ENCODE measurements at regions not wholly inside any gene's neighbourhood (a gene's known extent, or its start where the extent isn't known, plus 50 kb on each side); places are given as distances from the start of the nearest gene placed in this dataset.

DNA sequence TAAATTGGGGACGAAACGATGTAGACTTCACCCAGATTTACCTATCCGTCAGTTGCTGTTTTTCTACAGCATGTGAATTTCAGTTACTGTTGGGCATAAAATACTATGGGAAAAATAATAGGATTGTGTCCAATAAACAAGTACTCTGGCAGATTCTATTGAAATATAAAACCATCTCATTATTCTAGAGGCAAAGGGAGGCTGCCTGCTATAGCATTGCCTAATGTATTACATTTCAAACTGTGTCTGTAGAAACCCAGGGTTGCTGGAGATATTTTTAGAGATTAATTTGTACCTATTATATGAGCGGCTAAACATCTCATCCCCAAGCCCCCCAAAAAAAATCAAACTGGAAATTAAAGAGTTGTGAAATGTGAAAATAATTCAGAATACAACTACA is 159.6 kb upstream of the IL12A start:
- CTCF ChIA-PET = interaction anchor here (0.7 to 2.0 kb wide), 5 partner anchors 10 to 173 kb away, joined by 3 to 8 read pairs (median 3); no protein-coding TSS in a partner anchor
- intact Hi-C loops (cut with micrococcal nuclease) = loop anchor here (2.0 kb wide), 1 partner anchor 66 kb away; no protein-coding TSS in a partner anchor
- Mint-ChIP-seq H3K27ac (no peak overlapping the region), H3K9me3 (no peaks in the 10 kb centered on the region), H3K4me1 (ENCODE audit: low read depth) (no peaks in the 10 kb centered on the region), H3K4me3 (no peak overlapping the region), H3K27me3 (ENCODE audit: low read depth) (peaks cover 2% of the 10 kb centered on the region), H3K36me3 (ENCODE audit: low read depth) (no peaks in the 10 kb centered on the region)
- DNase-seq = no peak

DNA sequence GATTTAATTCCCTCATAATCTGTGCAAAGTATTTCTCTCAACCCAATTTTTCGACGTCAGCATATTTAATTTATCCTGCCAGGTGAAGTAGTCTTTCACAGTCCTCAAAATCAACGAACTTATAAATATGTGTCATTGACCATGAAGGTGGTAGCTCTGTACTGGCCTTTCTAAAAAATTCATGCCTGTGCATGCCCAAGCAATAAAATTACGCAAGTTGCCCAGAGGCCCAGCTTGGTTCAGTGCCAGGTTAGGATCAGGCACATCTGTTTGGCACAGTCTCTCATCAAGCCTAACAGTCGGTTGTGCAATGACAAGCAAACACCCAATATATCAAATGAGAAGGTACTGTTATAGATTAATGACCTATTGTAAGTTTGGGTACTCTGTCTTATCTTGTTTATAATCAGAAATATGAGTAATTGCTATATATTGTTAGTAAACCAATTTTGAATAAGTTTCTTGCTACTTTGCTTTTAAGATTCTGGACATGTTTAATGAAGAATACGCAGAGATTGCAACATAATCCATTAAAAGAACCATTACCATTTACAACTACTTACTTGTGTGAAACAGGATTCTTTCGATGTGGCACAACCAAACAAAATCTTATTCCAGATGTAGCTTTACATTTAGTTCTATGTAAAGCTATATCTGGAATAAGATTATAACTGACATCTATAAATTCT is 159.0 kb upstream of the IL12A start:
- CTCF ChIA-PET = interaction anchor here (1.4 to 2.0 kb wide), 2 partner anchors 9 to 55 kb away, joined by 4 to 8 read pairs; no protein-coding TSS in a partner anchor
- no peak overlapping the region for H3K27ac Mint-ChIP-seq
- H3K4me1 Mint-ChIP-seq (ENCODE audit: low read depth) = no peaks in the 10 kb centered on the region
- peaks cover 2% of the 10 kb centered on the region for H3K27me3 Mint-ChIP-seq (ENCODE audit: low read depth)
- no peak for DNase-seq
- intact Hi-C loops (cut with micrococcal nuclease) = loop anchor here (2.0 kb wide), 1 partner anchor 67 kb away; no protein-coding TSS in a partner anchor
- H3K4me3 Mint-ChIP-seq = no peak overlapping the region
- H3K36me3 Mint-ChIP-seq (ENCODE audit: low read depth) = no peaks in the 10 kb centered on the region
- no peaks in the 10 kb centered on the region for H3K9me3 Mint-ChIP-seq

DNA sequence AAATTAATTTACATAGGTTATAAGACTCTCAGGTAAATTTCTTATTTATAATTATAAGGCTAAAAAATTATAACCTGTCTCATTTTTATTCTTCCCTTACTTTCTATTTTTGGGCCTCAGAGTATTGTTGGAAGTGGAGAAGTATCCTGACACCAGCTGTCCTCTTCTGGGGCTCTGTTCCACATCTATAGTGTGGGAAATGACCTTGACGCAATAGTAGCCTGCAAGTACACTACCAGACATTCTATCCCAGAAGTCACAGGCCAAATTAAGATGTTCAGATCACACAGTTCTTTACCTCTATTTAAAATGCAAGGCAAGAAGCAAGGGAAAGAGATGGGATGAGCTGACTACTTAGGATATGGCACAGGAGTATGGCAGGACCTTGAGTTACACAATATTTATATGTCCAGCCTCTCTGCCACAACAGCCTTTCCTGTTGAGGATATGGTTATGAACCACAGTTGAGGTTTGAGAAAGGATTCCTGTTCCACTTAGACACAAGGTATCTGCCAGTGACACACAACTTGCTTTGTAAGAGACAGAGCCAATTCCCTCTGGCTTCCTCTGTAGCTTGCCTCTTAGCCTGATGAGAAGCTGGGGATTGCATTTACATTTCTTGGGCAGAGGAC is 158.0 kb upstream of the IL12A start:
- H3K9me3 Mint-ChIP-seq = no peaks in the 10 kb centered on the region
- no peaks in the 10 kb centered on the region for H3K36me3 Mint-ChIP-seq (ENCODE audit: low read depth)
- no peak overlapping the region for H3K4me3 Mint-ChIP-seq
- H3K27ac Mint-ChIP-seq = no peak overlapping the region
- intact Hi-C loops (cut with micrococcal nuclease) = no loop called here
- CTCF ChIA-PET = interaction anchor here (1.4 kb wide), 1 partner anchor 54 kb away, joined by 4 read pairs; no protein-coding TSS in a partner anchor
- no peak for DNase-seq
- H3K4me1 Mint-ChIP-seq (ENCODE audit: low read depth) = no peaks in the 10 kb centered on the region
- H3K27me3 Mint-ChIP-seq (ENCODE audit: low read depth) = peaks cover 2% of the 10 kb centered on the region

DNA sequence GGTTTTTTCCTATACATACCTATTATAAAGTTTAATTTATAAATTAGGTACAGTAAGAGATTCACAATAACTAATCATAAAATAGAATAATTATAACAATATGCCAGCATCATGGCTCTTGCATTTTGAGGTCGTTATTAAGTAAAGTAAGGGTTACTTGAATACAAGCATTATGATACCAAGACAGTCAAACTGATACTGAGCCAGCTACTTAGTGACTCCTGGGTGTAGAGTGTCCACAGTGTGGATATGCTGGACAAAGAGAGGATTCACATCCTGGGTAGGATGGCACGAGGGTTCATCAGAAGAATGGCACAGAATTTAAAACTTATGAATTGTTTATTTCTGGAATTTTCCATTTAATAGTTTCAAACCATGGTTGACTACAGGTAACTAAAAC is 157.2 kb upstream of the IL12A start:
- CTCF ChIA-PET = interaction anchor here (2.1 kb wide), 1 partner anchor 175 kb away, joined by 5 read pairs; no protein-coding TSS in a partner anchor
- H3K4me3 Mint-ChIP-seq = no peak overlapping the region
- H3K4me1 Mint-ChIP-seq (ENCODE audit: low read depth) = no peaks in the 10 kb centered on the region
- no peak for DNase-seq
- H3K36me3 Mint-ChIP-seq (ENCODE audit: low read depth) = no peaks in the 10 kb centered on the region
- intact Hi-C loops (cut with micrococcal nuclease) = no loop called here
- H3K27me3 Mint-ChIP-seq (ENCODE audit: low read depth) = peaks cover 2% of the 10 kb centered on the region
- no peak overlapping the region for H3K27ac Mint-ChIP-seq
- no peaks in the 10 kb centered on the region for H3K9me3 Mint-ChIP-seq

DNA sequence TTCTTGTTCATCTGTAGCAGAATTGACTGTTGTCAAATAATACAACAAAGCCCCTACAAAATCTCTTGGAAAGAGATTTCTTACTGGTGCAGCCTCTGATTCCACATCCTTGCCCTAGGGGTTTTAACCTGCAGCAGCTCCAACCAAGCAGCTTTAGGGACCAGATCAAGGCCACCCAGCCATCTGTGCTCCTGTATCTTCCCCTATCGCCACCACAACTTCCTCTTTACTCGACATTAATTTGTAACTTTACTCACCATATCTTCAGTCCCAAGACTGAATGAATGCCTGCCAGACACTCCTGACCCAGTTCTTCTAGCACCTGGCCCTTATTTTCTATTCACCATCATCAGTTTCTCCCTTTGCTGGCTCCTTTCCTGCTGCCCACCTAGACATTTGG is 156.6 kb upstream of the IL12A start:
- Mint-ChIP-seq H3K4me1 (ENCODE audit: low read depth) (no peaks in the 10 kb centered on the region), H3K27me3 (ENCODE audit: low read depth) (peaks cover 2% of the 10 kb centered on the region), H3K27ac (no peak overlapping the region), H3K4me3 (no peak overlapping the region), H3K9me3 (no peaks in the 10 kb centered on the region), H3K36me3 (ENCODE audit: low read depth) (no peaks in the 10 kb centered on the region)
- intact Hi-C loops (cut with micrococcal nuclease) = no loop called here
- no peak for DNase-seq
- CTCF ChIA-PET = interaction anchor here (2.1 kb wide), 1 partner anchor 174 kb away, joined by 5 read pairs; no protein-coding TSS in a partner anchor

DNA sequence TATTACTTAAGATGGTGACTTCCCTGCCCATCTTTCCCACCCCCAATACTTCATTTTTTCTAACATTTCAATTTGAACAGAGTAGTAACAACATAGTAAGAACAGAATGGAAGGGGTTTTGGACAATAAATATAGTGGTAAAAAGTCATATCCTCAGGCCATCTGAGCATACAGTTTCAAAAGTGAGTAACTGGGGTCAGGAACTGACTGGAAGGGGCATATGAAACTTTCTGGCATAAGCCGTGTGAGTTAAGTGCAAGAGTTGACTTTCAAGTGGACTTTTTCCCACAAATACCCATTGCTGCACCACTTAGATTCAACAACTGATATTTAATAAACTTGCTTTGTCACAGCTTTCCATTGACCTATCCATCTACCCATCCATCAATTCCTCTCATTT is 153.5 kb upstream of the IL12A start:
- H3K9me3 Mint-ChIP-seq = no peaks in the 10 kb centered on the region
- H3K27ac Mint-ChIP-seq = no peak overlapping the region
- CTCF ChIA-PET = no interaction called here
- peaks cover 9% of the 10 kb centered on the region for H3K27me3 Mint-ChIP-seq (ENCODE audit: low read depth)
- H3K36me3 Mint-ChIP-seq (ENCODE audit: low read depth) = no peaks in the 10 kb centered on the region
- intact Hi-C loops (cut with micrococcal nuclease) = no loop called here
- peaks cover 3% of the 10 kb centered on the region for H3K4me1 Mint-ChIP-seq (ENCODE audit: low read depth)
- H3K4me3 Mint-ChIP-seq = no peak overlapping the region
- DNase-seq = no peak

DNA sequence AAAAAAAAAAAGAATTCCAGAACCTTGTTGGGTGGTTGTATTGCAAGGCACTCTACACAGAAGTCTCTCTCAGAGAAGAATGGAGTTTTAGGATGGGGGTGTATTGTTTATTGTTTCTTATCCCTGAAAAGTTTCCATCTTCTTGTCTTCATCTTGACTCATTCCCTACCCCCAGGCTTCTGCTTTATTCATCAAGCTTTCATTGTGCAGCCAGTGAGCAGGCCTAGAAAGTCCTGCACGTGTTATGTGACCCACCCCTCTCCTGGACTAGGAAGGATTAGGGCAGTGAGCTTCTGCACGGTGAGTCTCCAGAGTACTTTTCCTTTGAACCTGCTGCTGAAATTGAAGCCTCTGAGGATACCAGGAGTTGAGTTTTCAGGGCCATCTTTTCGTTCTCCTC is 150.9 kb upstream of the IL12A start:
- intact Hi-C loops (cut with micrococcal nuclease) = no loop called here
- Mint-ChIP-seq H3K36me3 (ENCODE audit: low read depth) (no peaks in the 10 kb centered on the region), H3K27ac (no peak overlapping the region), H3K9me3 (no peaks in the 10 kb centered on the region), H3K4me1 (ENCODE audit: low read depth) (peaks cover 5% of the 10 kb centered on the region), H3K4me3 (no peak overlapping the region), H3K27me3 (ENCODE audit: low read depth) (peaks cover 19% of the 10 kb centered on the region)
- CTCF ChIA-PET = interaction anchor here (0.7 kb wide), 1 partner anchor 47 kb away, joined by 3 read pairs; no protein-coding TSS in a partner anchor
- DNase-seq = no peak

DNA sequence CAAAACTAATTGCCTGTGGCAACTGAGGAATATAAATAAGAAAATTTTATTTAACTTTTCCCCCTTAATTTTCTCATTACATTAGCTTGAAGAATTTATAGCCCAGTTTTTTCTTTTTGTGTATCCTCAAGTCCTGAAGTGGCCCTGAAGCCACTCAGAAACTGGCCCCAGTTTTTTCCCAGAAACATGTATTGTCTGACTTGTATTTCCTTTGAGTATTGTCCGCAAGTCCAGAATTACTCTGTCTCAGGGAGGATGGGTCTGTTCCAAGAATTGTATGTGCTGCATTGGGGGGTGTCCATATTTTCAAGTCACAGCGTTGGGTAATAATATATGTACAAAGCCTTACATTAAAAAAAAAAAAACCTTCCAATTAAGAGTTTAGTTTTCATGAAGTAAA is 149.7 kb upstream of the IL12A start:
- CTCF ChIA-PET = interaction anchor here (0.6 to 1.2 kb wide), 3 partner anchors 10 to 150 kb away, joined by 3 to 8 read pairs (median 3); no protein-coding TSS in a partner anchor
- intact Hi-C loops (cut with micrococcal nuclease) = no loop called here
- no peaks in the 10 kb centered on the region for H3K36me3 Mint-ChIP-seq (ENCODE audit: low read depth)

DNA sequence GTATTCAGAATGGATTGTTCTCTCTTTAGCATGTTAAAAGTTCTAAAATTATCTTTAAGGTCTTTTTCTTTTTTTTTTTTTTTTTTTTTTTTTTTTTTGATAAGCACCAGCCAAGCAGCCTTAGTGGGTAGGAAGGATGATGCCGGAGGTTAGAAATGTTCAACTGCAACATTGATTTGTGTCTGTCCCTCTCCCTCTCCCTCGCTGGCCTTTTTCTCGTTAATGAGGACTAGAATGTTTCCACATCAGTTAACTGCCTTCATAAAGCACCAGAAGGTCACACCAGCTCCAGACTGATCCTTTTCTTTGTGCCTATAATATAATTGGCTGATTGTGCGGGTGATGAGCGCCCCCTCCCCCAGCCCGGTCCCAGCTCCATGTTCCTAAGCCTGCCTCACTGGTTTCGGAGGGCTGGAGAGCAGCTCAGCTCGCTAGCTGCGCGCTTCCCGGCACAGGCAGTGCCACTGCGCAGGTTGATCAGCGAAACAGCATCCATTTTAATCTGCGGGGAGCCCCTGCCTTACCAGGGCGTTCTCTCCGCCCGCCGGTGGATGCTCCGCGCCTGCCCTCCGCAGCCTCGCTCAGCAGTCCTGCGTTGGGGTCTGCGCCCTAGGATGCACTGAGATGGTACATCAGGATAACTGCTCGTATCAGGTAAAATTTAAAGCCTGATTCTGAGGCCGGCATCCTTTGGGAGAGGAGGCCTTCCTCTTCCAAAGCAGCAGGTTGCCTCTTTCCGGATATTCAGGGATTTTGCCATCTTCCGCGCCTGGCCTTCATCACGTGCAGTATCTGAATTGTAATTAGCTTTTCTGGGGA is 148.9 kb upstream of the IL12A start, which contains the start of gene SCHIP1:
Gene SCHIP1 (plus strand): TSS at position 301 of the 819 bp plus-strand sequence.
- Mint-ChIP-seq H3K4me3 (peak within 1 kb of the TSS; percentile 43), H3K4me1 (ENCODE audit: low read depth) (peaks cover 5% of the 10 kb centered on the region), H3K36me3 (ENCODE audit: low read depth) (no peaks in the 10 kb centered on the region), H3K27me3 (ENCODE audit: low read depth) (peaks cover 27% of the 10 kb centered on the region), H3K27ac (no peak within 1 kb of the TSS), H3K9me3 (no peaks in the 10 kb centered on the region)
- CTCF ChIA-PET = interaction anchor here (0.6 to 0.7 kb wide), 2 partner anchors 46 to 149 kb away, joined by 3 read pairs; no protein-coding TSS in a partner anchor
- intact Hi-C loops (cut with micrococcal nuclease) = no loop called here
- DNase-seq = peak; percentile 13

More for the DNA sequence above, 149.7 kb upstream of the IL12A start:
- peaks cover 23% of the 10 kb centered on the region for H3K27me3 Mint-ChIP-seq (ENCODE audit: low read depth)
- no peak overlapping the region for H3K4me3 Mint-ChIP-seq
- no peak overlapping the region for H3K27ac Mint-ChIP-seq
- DNase-seq = no peak
- H3K4me1 Mint-ChIP-seq (ENCODE audit: low read depth) = peaks cover 5% of the 10 kb centered on the region
- no peaks in the 10 kb centered on the region for H3K9me3 Mint-ChIP-seq

DNA sequence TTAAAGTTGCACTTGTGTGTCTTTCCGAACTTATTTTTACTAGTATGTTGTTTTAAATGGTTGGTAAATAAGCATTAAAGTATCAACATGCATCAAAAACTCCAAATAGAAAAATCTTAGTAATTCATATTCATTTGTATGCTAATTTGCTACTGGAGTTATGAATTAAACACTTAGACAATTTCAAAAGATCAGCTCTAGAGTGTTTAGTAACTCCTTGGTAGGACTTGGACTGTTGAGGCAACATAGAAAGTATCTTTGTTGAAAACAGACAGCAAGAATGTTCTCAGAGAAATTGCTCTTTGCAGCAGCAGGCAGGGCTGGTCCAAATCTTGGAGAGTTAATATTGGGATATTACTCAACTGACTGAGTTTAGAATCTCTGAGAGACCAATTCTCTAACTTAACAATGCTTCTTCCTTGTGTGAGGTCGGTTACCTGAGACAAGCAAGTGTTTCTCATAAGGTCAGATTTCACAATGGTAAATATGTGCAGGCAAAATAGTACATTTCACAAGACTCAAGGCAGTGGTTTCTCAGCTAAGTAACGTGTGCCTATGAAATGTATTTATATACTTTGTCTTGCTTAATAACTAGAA is 147.8 kb upstream of the IL12A start:
- Mint-ChIP-seq H3K27me3 (ENCODE audit: low read depth) (peaks cover 32% of the 10 kb centered on the region), H3K4me1 (ENCODE audit: low read depth) (peaks cover 5% of the 10 kb centered on the region), H3K27ac (no peak overlapping the region), H3K36me3 (ENCODE audit: low read depth) (no peaks in the 10 kb centered on the region), H3K9me3 (no peaks in the 10 kb centered on the region), H3K4me3 (no peak overlapping the region)
- intact Hi-C loops (cut with micrococcal nuclease) = no loop called here
- CTCF ChIA-PET = interaction anchor here (0.6 kb wide), 1 partner anchor 576 kb away, joined by 3 read pairs; no protein-coding TSS in a partner anchor
- DNase-seq = no peak

DNA sequence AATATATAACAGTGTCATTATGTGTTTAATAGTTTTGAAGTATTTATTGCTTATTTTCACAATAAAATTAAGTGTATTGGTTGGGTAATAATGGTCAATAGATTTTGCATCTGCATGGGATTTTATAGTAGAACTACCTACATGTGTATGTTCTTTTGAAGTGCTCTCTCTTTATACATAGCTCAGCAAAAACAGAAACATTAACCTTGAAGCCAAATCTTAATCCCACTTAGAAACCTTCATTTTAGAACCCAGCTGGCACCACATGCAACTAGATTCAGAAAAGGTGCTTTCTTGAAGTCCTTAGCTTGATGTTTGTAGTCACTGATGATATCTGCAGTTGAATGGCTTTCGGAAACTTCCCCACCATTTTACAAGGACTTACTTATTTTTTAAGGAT is 146.9 kb upstream of the IL12A start:
- H3K36me3 Mint-ChIP-seq (ENCODE audit: low read depth) = no peaks in the 10 kb centered on the region
- no peaks in the 10 kb centered on the region for H3K9me3 Mint-ChIP-seq
- no peak for DNase-seq
- no peak overlapping the region for H3K27ac Mint-ChIP-seq
- peaks cover 35% of the 10 kb centered on the region for H3K27me3 Mint-ChIP-seq (ENCODE audit: low read depth)
- CTCF ChIA-PET = no interaction called here
- no peak overlapping the region for H3K4me3 Mint-ChIP-seq
- H3K4me1 Mint-ChIP-seq (ENCODE audit: low read depth) = peaks cover 5% of the 10 kb centered on the region
- intact Hi-C loops (cut with micrococcal nuclease) = no loop called here
